Activated CD4-positive, alpha-beta T cell treated with anti-CD3 and anti-CD28 coated beads for 4 hours (primary cell): ENCODE measurements at regions not wholly inside any gene's neighbourhood (a gene's known extent, or its start where the extent isn't known, plus 50 kb on each side); places are given as distances from the start of the nearest gene placed in this dataset.
"Not testable (repeated sequence)": the region's sequence is repeated elsewhere in the genome, so short reads cannot be mapped to it uniquely, and the experiment has no call there.

Experiments used
- DNase-seq, 2 donors: peaks; one replicate each; pipeline ENCODE4 v3.0.0-alpha.2; 2020

DNA sequence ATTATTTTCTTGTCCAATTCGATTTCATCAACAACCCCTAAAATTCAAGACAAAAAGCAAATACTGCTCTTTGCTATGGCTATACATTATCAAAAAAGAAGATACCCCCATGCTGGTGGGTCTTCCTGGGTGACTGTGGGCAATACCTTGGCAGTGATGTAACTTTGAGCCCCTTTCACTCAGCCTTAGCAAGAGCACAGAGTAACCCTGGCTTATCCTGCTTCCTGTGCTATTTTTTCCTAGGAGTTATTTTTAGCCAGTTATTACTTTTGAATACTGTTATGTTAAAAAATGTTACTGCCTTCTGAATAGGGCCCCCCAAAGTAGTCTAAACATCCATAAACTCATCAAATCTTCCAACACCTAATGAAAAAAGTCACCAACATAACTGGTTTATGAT is 145.6 kb upstream of the TSLP start:
- no peak for DNase-seq

DNA sequence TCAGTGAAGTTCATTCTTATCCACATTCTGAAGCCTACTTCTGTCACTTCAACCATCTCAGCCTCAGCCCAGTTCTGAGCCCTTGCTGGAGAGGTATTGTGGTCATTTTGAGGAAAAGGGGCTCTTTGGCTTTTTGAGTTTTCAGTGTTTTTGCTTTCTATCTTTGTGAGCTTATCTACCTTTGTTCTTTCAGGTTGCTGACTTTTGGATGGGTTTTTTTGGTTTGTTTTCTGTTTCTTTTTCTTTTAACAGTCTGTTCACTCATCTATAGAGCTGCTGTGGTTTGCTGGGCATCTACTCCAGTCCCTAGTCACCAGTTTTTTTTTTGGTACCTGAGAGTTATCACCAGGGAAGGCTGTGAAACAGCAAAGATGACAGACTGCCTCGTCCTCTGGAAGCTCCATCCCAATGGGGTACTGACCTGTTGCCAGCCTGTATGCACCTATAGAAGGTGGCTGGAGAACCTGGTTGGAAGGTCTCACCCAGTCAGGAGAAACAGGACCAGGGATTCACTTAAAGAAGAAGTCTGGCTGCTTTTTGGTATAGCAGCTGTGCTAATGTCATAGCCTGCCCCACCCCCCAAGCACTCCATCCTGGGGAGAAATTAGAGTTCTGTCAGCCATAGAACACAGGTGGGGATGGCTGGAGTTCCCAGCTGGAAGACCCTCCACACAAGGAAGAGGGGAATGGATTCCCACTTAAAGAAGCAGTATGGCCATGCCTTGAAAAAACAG is 138.6 kb upstream of the TSLP start:
- DNase-seq = no peak

DNA sequence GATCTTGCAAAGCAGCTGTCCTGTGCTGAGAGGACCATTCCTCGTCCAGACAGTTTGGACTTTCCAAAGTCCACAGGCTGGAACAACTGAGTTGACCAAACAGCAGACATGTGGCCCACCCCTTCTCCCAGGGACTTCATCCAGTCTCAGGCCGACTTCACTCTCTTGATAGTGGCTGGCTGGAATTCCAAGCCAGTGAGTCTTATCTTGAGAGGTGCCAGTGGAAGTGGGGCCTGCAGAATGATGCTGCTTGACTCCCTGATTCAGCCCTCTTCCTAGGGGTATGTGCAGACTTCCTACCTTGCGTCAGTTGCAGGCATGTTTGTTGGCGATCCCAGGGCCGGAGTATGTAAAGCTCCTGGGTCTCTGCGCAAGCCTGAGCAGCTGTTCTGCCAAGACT is 131.4 kb upstream of the TSLP start:
- DNase-seq = no peak

DNA sequence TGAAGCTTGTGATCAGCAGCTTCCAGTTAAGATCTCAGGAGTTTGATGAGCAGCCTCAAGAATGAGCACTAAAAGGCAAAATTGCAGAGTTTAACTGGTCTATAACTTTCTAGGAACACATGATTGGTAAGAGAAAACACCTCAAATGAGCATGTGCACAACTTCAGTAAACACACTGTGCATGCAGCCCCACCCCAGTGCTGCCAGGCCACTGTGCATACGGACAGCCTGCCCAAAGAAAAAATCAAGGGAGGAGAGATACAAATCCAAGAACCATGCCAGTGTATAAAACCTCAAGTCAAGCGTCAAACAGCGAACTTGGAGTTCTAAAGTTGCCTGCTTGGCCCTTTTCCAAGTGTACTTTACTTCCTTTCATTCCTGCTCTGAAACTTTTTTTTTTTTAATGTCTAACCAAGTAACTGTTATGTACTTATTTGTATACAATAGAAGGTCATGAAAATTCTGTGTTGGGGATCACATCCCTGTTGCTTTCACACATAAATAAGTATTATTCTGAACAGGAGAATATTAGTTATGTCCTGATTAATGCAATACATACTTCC is 125.6 kb upstream of the TSLP start:
- no peak for DNase-seq

DNA sequence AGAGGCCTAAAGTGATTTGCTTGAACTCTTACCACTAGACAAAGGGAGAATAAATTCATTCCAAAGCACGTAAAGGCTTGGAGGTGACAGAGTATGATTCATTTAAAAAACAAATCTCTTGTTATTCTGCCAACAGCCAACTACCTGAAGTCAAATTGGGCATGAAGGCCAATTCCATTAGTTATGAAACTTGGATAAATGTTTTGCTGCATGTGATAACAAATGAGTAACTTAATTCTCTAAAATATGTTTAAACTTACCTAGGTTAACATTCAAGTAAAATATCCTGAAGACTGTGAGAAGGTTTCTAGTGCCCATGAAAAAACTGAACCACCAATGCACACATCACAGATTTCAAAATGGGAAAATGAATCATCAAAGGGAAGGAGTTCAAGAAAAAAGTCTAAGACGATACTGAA is 120.1 kb upstream of the TSLP start:
- no peak for DNase-seq

DNA sequence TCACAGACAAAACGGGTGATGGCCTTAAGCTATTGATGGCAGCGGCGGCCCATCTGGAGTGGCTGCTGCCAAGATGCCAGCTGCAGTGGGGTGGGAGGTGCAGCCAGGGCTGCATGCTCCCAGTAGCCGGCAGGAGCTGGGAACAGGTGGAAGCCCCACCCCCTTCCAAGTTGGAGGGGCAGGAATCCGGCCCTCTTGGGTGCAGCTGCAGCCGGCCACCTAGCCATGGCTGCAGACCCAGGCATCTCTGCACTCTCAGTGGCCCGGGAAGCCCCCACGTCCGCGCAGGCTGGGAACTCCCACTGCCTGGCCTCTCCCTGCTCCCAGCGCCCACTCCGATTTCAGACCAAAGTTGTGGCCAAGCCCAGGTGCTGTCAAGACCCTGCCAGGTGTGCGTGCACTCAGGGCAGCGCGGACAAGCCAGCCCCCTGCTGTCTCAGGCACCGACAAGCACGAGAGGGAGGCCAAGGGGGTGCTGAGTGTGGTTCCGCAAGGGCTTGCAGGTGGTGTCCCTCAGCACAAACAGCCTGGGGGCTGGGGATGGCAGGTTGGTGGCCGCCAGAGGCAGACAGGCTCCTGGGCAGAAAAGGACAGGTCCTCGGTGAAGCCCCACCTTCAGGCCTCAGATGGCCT is 115.1 kb upstream of the TSLP start:
- DNase-seq = no peak

DNA sequence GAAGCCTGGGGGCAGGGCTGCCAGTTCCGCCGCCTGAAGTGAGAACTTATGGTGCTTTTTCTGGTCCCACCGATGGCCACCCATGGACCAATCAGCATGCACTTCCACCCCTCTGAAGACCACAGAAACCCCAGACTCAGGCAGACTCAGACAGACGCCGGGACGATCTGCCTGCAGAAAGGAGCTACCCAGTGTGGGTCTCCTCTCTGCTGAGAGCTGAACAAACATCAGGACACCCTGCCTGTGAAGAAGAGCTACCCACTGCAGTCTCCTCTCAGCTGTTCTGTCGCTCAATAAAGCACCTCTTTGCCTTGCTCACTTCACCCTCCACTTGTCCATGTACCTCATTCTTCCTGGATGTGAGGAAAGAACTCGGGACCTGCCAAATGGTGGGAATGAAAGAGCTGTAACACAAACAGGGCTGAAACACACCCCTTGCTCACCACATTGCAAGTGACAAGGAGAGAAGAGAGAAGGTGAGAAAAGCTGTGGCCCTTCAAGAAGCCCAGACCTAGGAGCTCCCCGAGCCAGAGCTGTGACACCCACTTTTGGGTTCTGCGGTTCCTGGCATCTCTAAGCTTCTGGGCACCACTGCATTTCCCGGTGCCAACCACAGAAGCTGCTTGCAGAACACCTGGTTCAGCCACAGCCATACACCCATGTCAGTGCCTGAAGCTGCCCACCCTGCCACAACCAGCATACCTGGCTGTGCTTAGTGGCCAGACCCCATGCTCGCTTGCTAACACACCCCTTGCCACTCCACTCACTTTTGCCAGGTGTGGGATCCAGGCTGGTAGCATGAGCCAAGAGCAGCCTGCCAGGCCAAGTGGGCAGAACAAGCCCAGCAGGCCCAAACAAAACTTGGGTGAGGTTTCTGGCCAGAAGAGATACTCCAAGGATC is 114.3 kb upstream of the TSLP start:
- no peak for DNase-seq

DNA sequence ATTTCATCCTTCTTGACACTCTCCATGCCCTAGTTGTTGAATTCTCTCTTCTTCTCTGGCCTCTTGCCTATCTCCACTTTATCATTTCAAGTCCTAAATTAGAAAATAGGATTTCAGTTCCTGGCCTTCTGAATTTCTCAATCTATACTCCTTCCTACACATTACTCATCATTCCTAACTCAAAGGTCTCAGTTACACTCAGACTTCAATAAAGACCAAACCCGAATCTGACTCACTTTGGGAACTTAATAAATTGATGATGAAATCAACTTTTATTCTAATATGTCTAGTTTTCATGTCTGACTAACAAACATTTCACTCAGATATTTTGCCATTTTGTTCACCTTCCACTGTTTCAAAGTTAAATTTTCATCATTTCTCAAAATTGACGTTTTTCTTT is 113.6 kb upstream of the TSLP start:
- no peak for DNase-seq

DNA sequence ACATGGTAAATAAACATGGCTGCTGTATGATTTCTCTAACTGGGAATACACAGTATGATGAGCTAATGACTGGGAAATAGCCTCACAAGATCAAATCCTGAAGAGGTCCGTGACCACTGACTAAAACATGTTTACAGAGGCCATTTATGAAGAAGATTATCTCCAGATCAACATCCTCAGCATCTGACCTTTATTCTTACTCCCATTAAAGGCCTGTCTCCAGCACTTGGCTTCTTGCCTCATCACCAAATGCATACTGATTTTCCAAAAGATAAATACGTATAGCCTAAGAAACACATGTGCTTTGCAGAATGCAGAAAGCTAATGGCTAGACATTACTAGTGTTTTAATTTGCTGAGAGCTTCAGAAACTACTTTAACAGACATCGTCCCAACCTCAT is 108.0 kb upstream of the TSLP start:
- DNase-seq = no peak

DNA sequence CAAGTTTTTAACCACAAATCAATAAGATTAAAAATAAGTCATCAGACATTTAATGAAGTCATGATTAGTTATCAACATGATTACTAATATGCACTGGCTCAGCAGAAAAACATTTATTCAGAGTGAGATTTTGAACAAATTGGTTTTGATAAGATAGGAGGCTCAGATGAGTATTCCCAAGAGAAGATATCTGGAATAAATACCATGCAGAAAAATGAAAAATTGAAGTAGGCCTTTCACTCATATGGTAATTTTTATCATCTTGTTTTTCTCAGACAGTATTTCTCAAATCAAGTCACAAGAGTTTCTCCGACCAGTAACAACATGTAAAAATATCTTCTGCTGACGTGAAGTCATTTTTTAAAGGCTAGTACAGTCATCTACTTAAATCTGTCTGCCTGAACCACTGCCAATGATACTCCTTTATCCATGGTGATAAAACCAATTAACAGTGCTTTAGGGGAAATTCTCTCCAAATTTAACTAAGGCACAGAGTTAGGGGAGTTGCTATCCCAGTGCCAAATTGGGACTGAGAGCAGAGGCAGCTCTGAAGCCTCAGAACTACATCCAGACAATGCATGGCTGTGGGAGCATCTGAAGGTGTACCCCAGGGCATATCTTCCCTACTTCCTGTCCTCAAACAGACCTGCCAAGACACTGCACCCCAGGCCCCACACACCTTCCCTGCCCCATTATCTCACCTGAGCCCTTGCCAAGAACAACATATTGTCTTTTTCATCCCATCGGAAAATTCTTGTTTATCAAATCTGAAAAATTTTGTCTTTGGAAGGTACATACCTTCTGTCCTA is 105.5 kb upstream of the TSLP start:
- DNase-seq = no peak

DNA sequence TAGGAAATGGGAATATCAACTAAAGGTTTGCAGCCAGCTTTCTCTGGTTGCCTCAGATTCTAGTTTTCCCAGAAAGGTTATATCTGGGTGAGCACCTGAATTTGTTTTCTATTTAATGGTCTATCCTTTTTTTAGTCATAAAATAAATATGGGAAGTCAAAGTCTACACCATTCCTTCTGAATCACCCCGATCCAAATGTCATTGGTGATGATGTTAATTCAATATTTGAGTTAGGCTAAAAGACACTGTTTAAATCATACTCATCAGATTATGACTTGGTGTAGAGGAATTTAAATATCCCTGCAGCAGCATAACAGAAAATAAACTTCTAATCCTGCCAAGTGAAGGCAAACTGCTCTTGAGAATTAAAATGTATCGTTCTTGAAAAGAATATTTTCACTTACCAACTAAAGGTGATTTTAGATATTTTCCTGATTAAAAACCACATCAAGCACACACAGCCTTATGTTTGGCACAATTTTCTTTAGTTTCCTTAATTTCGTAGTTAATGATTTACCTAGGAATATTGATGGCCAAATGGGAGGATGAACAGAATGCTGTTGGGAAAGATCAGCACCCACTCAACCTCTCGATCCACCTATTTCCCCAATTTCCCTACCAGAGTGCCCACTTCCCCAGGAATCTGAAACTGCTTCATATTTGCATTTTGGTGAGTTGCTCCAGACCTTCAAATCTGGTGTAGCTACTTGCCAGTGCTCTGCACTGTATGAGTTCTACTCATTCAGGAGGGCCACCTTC is 103.1 kb upstream of the TSLP start:
- no peak for DNase-seq

DNA sequence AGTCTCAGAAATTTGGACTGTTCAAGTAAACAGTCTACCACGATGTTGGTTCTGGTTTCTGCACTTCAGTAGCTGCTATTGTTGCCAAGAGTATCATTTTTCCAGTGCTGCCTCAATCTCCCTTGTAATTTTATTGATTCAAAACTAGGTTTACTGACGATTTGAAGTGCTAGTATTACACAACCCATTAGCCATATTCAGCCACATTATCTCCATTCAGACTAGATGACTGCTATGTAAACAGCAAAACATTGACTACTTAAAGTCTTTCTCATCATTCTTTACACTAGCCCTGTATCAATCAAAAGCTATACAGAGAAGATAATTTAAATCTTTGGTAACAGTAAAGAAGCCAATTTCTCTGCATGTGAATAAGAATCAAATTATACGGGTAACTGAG is 102.0 kb upstream of the TSLP start:
- DNase-seq = no peak

DNA sequence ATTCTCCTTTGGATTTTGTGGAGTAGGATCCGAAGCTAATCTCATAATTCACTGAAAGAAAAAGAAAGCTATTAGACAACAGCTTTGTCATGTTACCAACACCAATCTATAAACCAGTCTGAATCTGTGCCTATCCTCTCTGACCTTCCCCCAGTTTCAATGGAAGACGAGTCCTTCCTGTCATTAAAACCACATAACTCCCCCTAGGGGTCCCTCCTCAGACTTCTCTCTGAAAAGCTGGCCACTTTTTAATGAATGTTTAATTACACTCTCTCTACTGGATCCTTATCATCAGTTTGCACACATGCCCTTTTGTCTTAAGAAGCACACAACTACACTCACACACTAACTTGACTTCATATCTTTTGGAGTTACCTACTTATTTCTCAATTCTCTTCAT is 98.0 kb upstream of the TSLP start:
- no peak for DNase-seq

DNA sequence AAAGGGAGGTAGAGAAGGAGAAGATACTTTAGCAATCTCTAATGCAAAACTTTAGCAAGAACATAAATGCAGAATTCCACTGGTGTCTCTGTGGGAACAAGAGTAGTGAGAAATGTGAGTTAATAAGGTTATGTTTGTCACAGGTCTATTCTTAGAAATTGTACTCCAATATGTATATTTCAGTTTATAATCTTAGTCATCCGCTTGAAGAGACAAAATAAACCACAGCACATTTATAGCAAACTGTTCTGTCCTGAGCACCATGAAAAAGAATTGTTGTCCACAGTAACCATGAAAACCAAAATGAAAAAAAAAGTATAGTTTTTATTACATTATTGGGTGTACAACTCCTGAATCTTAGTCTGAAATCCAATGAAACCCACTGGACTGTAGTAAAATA is 93.6 kb upstream of the TSLP start:
- no peak for DNase-seq

DNA sequence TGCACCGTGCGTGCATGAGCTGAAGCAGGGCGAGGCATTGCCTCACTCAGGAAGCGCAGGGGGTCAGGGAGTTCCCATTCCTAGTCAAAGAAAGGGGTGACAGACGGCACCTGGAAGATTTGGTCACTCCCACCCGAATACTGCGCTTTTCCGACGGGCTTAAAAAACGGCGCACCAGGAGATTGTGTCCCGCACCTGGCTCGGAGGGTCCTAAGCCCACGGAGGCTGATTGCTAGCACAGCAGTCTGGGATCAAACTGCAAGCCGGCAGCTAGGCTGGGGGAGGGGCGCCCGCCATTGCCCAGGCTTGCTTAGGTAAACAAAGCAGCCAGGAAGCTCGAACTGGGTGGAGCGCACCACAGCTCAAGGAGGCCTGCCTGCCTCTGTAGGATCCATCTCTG is 85.6 kb upstream of the TSLP start:
- not testable (repeated sequence) for DNase-seq

DNA sequence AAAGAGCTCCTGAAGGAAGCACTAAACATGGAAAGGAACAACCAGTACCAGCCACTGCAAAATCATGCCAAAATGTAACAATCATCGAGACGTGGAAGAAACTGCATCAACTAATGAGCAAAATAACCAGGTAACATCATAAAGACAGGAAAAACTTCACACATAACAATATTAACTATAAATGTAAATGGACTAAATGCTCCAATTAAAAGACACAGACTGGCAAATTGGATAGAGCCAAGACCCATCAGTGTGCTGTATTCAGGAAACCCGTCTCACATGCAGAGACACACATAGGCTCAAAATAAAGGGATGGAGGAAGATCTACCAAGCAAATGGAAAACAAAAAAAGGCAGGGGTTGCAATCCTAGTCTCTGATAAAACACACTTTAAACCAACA is 83.9 kb upstream of the TSLP start:
- not testable (repeated sequence) for DNase-seq

DNA sequence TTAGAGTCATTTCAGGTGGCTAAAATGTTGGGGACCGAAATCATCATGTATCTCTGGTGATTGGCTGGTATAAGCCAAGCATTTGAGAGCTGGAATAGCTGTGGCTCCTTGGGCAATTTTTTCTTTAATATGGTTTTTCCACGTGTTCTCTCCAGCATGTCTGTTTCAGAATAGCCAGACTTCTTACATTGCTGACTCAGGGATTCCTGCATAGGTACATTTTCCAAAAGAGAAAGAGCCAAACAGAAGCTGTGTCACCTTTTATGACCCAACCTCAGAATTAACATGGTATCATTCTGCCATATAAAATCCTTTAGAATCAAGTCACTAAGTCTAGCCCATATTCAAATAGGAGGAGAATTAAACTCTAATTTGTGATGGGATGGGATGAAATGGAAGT is 74.8 kb upstream of the TSLP start:
- no peak for DNase-seq

DNA sequence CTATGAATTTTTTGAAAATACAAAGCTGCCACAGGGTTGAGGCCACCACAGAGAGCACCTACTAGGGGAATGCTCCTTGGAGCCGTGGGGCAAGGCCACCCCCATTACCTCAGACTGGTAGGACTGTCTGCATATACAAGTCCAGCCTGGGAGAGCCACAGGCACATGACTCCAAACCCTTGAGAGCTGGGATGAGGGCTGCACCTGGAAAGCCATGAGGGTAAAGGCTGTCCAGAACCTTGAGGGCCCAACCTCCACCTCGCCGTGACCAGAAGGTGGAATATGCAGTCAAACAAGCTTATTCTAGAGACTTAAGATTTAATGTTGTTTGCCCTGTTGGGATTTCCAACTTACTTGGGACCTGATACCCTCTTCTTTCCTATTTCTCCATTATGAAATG is 69.5 kb upstream of the TSLP start:
- no peak for DNase-seq

DNA sequence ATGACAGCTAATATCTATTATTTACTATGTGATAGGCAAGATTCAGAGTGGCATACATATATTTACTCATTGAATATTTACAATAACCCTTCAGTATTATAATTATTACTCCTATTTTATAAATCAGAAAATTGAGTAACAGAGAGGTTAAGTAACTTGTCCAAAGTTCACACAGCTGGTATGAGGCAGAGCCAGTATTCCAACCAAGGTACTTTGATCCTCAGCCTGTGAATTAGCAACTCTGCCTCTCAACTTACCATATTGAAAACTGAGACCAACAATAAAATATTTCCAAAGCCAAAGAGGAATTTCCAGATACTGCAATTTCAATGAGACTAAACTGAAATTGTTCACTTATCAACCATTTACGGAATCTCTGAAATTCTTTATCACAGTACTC is 67.9 kb upstream of the TSLP start:
- no peak for DNase-seq

DNA sequence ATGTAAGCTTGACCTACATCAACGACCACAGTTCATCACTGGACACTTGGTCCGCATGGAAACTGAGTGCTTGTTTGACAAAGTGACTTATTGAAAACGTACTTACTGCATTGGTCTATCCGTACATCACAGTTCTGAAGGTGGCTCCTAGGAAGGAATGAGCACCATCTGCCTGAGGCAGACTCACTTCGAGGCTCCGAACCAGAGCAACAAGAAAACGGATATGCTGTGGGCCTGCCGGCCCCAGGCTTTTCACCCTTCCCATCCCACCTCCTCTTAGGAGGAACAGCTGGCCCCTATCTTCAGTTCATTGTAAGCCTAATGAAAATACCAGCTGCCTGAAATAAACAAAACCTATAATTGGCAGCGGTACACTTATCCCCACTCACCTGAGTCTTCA is 67.2 kb upstream of the TSLP start:
- no peak for DNase-seq

DNA sequence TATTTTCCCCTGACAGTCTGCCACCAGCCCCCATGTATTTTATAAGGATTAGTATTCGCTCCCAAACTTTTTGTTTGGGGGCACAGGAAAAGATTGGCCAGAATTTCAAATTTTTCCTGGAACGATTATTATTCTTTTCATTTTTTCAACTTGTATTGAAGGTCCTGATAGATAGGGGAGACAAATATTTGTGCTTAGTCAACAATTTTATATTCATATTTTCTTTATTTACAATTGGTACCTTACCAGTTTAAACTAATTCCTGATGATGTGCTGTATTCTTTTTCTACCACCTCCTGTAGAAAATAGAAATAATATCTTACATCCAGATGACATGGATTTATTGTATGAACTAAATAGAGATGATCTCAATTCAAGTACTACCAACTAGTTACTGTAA is 60.7 kb upstream of the TSLP start:
- no peak for DNase-seq

DNA sequence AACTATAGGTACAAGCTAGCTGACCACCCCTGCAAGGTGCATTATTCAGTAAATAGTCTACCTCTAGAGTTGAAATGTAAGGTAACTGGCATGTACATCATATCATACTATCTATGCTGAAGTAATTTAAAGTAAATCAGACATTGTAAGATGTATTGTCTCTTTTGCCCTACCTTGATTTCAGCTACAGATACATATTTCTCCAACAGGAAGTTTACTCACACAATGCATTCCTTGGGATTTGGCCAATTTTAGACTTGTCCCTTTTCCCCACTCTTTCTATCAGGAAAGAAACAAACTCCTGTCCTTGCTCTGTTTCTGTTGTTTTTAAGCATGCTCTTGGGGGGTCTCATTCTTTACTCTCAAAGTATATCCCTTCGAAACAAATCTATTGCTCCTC is 58.5 kb upstream of the TSLP start:
- no peak for DNase-seq
